ENCODE measurements at regions not wholly inside any gene's neighbourhood (a gene's known extent, or its start where the extent isn't known, plus 50 kb on each side); places are given as distances from the start of the nearest gene placed in this dataset.

GRCh38 chr10:130751851-130752250, 559.7 kb downstream of the TCERG1L start:
- H3K4me3 ChIP-seq (ENCODE audit: low read length), result no peak overlapping the region
- no peak for DNase-seq (ENCODE audit: low read depth)
- no peak for TF ChIP-seq CTCF (conservative IDR thresholded peaks at IDR 0.05; ENCODE audit: low read length)

- H3K4me3 ChIP-seq (ENCODE audit: low read length), result no peak overlapping the region
- DNase-seq (ENCODE audit: low read depth), result no peak
- no peak for TF ChIP-seq CTCF (conservative IDR thresholded peaks at IDR 0.05; ENCODE audit: low read length)
Measured at GRCh38 chr10:130756651-130757050, 554.9 kb downstream of the TCERG1L start.

GRCh38 chr10:130757271-130757670, 554.2 kb downstream of the TCERG1L start:
- no peak for TF ChIP-seq CTCF (conservative IDR thresholded peaks at IDR 0.05; ENCODE audit: low read length)
- no peak for DNase-seq (ENCODE audit: low read depth)
- H3K4me3 ChIP-seq (ENCODE audit: low read length), result no peak overlapping the region

- no peak for DNase-seq (ENCODE audit: low read depth)
- no peak for TF ChIP-seq CTCF (conservative IDR thresholded peaks at IDR 0.05; ENCODE audit: low read length)
- H3K4me3 ChIP-seq (ENCODE audit: low read length), result no peak overlapping the region
Measured at GRCh38 chr10:130757821-130758489, 553.6 kb downstream of the TCERG1L start.

GRCh38 chr10:130758529-130758928, 553.0 kb downstream of the TCERG1L start:
- no peak for DNase-seq (ENCODE audit: low read depth)
- TF ChIP-seq CTCF (conservative IDR thresholded peaks at IDR 0.05; ENCODE audit: low read length), result no peak
- no peak overlapping the region for H3K4me3 ChIP-seq (ENCODE audit: low read length)

GRCh38 chr10:130761032-130761575, 550.4 kb downstream of the TCERG1L start:
- TF ChIP-seq CTCF (conservative IDR thresholded peaks at IDR 0.05; ENCODE audit: low read length), result no peak
- no peak overlapping the region for H3K4me3 ChIP-seq (ENCODE audit: low read length)
- no peak for DNase-seq (ENCODE audit: low read depth)

- TF ChIP-seq CTCF (conservative IDR thresholded peaks at IDR 0.05; ENCODE audit: low read length), result no peak
- H3K4me3 ChIP-seq (ENCODE audit: low read length), result no peak overlapping the region
- no peak for DNase-seq (ENCODE audit: low read depth)
Measured at GRCh38 chr10:130761788-130762301, 549.7 kb downstream of the TCERG1L start.

Measured in AG10803 (cell line).